ENCODE measurements at regions not wholly inside any gene's neighbourhood (a gene's known extent, or its start where the extent isn't known, plus 50 kb on each side); places are given as distances from the start of the nearest gene placed in this dataset.
"Not testable (repeated sequence)": the region's sequence is repeated elsewhere in the genome, so short reads cannot be mapped to it uniquely, and the experiment has no call there.

- H3K27ac ChIP-seq = no peak overlapping the region
- DNase-seq (ENCODE audit: low read depth, low spot score) = no peak
Measured at GRCh38 chr6:103723438-103724322, 1136.0 kb downstream of the HACE1 start.

- no peak overlapping the region for H3K27ac ChIP-seq
- DNase-seq (ENCODE audit: low read depth, low spot score) = no peak
Measured at GRCh38 chr6:103722683-103723082, 1137.0 kb downstream of the HACE1 start.

GRCh38 chr6:103721923-103722322 is 1137.8 kb downstream of the HACE1 start:
- H3K27ac ChIP-seq = no peak overlapping the region
- no peak for DNase-seq (ENCODE audit: low read depth, low spot score)

GRCh38 chr6:103720393-103720792 is 1139.3 kb downstream of the HACE1 start:
- DNase-seq (ENCODE audit: low read depth, low spot score) = no peak
- no peak overlapping the region for H3K27ac ChIP-seq

GRCh38 chr6:103719545-103719944 is 1140.2 kb downstream of the HACE1 start:
- DNase-seq (ENCODE audit: low read depth, low spot score) = no peak

GRCh38 chr6:103715269-103715668 is 1144.5 kb downstream of the HACE1 start:
- DNase-seq (ENCODE audit: low read depth, low spot score) = no peak
- H3K27ac ChIP-seq = no peak overlapping the region

More at GRCh38 chr6:103719545-103719944, 1140.2 kb downstream of the HACE1 start:
- H3K27ac ChIP-seq = no peak overlapping the region

GRCh38 chr6:103709236-103709635 is 1150.5 kb downstream of the HACE1 start:
- not testable (repeated sequence) for DNase-seq (ENCODE audit: low read depth, low spot score); H3K27ac ChIP-seq

- H3K27ac ChIP-seq = no peak overlapping the region
Measured at GRCh38 chr6:103707596-103708325, 1152.0 kb downstream of the HACE1 start.

GRCh38 chr6:103699769-103700168 is 1160.0 kb downstream of the HACE1 start:
- no peak for DNase-seq (ENCODE audit: low read depth, low spot score)
- no peak overlapping the region for H3K27ac ChIP-seq

More at GRCh38 chr6:103707596-103708325, 1152.0 kb downstream of the HACE1 start:
- no peak for DNase-seq (ENCODE audit: low read depth, low spot score)

GRCh38 chr6:103687430-103687829 is 1172.3 kb downstream of the HACE1 start:
- DNase-seq (ENCODE audit: low read depth, low spot score) = no peak
- H3K27ac ChIP-seq = no peak overlapping the region

- DNase-seq (ENCODE audit: low read depth, low spot score) = no peak
- H3K27ac ChIP-seq = no peak overlapping the region
Measured at GRCh38 chr6:103680116-103680515, 1179.6 kb downstream of the HACE1 start.

GRCh38 chr6:103677290-103677689 is 1182.4 kb downstream of the HACE1 start:
- H3K27ac ChIP-seq = no peak overlapping the region
- DNase-seq (ENCODE audit: low read depth, low spot score) = no peak

- DNase-seq (ENCODE audit: low read depth, low spot score) = no peak
Measured at GRCh38 chr6:103675807-103676406, 1183.8 kb downstream of the HACE1 start.

GRCh38 chr6:103674790-103675189 is 1184.9 kb downstream of the HACE1 start:
- no peak for DNase-seq (ENCODE audit: low read depth, low spot score)
- no peak overlapping the region for H3K27ac ChIP-seq

More at GRCh38 chr6:103675807-103676406, 1183.8 kb downstream of the HACE1 start:
- no peak overlapping the region for H3K27ac ChIP-seq

GRCh38 chr6:103672169-103672568 is 1187.5 kb downstream of the HACE1 start:
- DNase-seq (ENCODE audit: low read depth, low spot score) = no peak
- no peak overlapping the region for H3K27ac ChIP-seq

- no peak overlapping the region for H3K27ac ChIP-seq
- DNase-seq (ENCODE audit: low read depth, low spot score) = no peak
Measured at GRCh38 chr6:103629613-103630012, 1230.1 kb downstream of the HACE1 start.

GRCh38 chr6:103617642-103618041 is 1242.1 kb downstream of the HACE1 start:
- H3K27ac ChIP-seq = no peak overlapping the region
- no peak for DNase-seq (ENCODE audit: low read depth, low spot score)

- DNase-seq (ENCODE audit: low read depth, low spot score) = no peak
- no peak overlapping the region for H3K27ac ChIP-seq
Measured at GRCh38 chr6:103587722-103588121, 1272.0 kb downstream of the HACE1 start.

GRCh38 chr6:103578115-103578514 is 1281.6 kb downstream of the HACE1 start:
- no peak overlapping the region for H3K27ac ChIP-seq
- DNase-seq (ENCODE audit: low read depth, low spot score) = no peak

- no peak overlapping the region for H3K27ac ChIP-seq
- DNase-seq (ENCODE audit: low read depth, low spot score) = peak; percentile 12
Measured at GRCh38 chr6:103570431-103570830, 1289.3 kb downstream of the HACE1 start.

- H3K27ac ChIP-seq = no peak overlapping the region
- no peak for DNase-seq (ENCODE audit: low read depth, low spot score)
Measured at GRCh38 chr6:103554911-103555310, 1304.8 kb downstream of the HACE1 start.

All from epithelial cell of prostate (primary cell).